Activated CD4-positive, alpha-beta T cell treated with anti-CD3 and anti-CD28 coated beads, Interleukin-2, amount 50 U/mL, for 48 hours (primary cell): ENCODE measurements at regions not wholly inside any gene's neighbourhood (a gene's known extent, or its start where the extent isn't known, plus 50 kb on each side); places are given as distances from the start of the nearest gene placed in this dataset.
A peak's percentile ranks its signal among the peaks of the same experiment; 100 is the strongest.

ENCODE experiments used
- DNase-seq, 2 experiments: peaks; one replicate each; pipeline ENCODE4 v3.0.0-alpha.2; 2020

DNA sequence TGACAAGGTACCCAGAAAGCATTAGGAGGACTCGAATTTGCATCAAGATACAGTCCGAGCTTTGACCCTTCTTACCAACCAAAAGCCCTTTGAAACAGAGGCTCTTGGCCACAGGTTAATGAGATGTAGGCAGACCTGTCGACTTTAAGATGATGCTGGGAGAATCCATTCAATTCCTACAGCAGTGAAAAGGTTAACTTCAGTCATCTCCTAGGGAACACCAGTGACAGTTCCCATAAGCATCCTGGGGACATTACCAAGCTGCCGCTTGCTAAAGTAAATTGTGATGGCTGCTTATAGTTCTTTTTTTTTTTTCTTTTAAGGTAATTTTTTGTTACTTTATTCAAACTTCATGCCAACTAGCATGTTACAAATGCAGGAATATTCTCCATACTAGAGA, 379.3 kb downstream of the SOX11 start:
- no peak for DNase-seq

DNA sequence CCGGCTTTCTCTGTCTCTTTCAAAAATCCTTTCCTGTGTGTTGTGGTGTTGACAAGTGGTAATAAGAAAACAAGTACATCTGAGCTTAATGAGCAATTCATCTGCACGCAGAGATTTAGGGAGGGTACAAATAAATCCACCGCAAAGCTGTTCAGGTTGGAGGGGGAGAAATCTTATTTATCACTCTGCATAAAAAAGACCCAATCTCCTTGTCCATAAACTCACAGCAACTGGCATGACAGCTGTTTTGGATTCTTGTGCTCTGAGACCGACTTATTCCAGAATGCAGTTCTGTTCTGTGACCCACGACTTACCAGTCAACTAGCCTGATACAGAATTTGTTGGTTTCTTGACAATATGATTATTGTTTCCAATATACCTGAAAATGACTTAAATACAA, 380.1 kb downstream of the SOX11 start:
- DNase-seq = no peak

DNA sequence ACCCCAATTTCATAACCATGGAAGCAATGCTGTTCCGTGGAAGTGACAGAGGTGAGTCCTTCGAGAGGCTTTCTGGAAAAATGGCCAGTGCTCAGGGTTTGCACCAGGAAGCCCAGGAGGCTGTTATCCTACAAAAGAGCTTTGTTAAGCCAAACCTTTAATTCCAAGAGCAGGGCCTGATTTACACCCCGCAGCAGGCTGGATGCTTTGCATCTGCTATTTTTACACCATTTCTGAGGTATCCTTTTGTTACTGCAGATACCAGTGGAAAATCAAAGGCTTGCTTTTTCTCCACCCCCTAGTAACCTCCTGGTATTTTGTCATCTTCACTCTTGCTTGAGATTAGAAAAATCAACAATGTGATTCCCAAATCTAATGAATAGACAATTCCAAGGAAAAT, 380.6 kb downstream of the SOX11 start:
- no peak for DNase-seq

DNA sequence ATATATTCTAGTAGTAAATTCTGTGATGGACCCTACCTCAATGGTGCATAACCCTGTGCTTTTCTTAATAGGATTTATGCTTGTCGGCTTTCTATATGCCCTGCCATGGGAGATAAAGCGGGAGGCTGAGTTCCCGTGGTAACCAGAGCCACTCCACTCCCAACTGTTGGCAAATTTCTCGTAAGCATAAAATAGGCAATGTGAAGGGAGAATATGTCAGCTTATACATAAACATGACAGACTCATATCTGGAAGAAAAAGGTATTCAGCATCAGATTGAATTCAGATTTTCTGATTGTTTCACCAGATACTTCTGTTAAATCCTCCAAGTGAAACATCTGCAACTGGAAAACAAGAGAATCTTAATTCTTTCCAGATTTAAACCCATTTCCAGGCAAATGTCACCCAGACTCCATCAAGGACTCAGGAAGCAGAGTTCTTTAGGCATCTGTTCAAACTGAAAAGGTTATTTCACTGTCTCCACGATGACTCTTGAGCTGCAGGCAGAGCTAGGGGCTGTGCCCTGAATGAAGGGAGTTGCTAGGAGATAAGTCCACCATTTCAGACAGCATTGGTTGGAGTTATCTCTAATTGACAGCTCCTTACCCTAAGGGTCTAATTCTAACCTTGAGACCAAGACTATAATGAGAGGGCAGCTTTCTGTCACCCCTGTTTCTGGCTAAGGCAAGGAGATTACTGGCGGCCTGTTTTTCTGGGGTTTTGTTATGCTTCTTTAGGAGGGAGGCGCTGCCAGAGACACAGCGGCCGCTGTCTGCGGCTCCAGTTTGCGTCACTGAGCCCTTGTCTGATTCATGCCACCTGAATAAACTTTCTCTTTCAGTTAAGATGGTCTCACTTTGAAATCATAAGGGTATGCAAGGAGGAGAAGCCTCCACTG, 381.3 kb downstream of the SOX11 start:
- DNase-seq = no peak

DNA sequence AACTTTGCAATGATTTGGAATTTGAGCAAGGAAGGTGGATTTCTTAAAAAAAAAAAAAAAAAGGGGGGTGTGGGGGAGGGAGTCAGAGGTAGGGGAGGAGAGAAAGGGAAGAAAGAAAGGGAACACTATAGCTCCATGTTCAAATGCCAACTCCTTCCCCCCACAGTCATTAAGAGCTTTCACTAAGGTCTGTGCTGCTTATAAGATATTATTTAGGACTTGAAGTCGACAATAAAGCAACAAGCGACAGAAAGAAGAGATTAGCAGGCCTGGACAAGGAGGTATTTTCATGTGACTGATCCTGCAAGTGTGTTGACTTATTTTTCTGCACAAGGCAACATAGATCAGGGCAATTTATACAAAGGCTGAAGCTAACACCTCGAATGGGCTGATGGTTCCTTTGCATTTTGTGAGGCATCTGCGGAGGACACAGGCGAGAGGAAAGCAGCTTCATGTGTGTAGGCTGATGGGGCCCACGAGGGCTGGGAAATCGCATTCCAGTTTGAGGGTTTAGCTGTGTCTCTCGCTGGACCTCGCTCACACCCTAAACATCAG, 382.0 kb downstream of the SOX11 start:
- no peak for DNase-seq

DNA sequence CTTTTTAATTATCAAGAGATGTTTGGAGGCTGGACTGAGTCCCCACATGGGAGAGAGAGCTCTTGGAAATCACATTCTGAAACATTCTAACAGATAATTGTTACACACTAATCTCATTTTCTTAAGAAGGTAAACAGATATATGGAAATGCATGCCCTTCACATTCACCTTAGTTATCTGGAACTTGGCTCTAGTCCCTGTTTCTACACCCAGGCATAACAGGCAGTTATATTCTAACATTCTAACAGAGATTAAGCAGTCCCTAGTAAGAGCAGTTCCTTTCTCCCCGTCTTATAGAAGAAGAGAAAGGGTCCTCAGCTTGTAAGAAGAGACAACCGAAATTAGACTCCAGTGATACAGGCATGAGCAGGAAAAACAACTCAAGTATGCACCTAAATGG, 385.4 kb downstream of the SOX11 start:
- no peak for DNase-seq

DNA sequence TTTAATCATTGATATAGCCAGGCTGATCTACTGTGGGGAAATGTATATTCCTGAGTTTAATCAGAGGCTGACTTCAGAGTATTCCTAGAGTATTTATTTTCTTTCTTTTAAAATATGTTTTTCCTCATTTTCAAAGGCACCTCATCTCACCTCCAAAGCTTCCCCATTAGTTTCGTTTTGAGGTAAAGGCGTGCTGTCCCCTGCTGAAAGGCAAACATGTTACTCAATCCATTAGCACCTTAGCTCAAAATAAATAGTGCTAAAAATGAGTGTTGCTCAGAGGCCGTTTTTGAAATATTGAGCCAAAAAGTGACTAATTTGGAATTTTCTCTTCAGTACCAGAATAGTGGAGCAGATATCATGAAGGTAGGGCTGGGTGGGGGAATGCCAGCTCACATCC, 386.2 kb downstream of the SOX11 start:
- no peak for DNase-seq

DNA sequence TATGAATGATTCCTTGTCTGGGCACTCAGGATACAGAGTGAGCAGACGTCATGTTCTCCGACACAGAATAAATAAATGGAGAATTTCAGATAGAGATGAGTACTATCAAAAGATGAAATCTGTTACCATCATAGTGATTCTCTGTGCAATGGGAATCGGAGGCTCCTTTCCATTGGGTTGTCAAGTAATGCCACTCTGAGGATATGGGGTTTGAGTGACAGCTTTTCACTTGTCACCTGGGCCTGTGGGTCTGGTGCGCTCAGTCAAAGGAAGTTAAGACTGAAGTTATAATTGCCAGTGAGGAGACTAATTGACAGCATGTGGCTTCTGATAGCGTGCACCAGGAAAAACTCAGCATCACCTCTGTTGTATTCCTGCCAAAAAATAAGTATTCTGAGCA, 387.2 kb downstream of the SOX11 start:
- no peak for DNase-seq

DNA sequence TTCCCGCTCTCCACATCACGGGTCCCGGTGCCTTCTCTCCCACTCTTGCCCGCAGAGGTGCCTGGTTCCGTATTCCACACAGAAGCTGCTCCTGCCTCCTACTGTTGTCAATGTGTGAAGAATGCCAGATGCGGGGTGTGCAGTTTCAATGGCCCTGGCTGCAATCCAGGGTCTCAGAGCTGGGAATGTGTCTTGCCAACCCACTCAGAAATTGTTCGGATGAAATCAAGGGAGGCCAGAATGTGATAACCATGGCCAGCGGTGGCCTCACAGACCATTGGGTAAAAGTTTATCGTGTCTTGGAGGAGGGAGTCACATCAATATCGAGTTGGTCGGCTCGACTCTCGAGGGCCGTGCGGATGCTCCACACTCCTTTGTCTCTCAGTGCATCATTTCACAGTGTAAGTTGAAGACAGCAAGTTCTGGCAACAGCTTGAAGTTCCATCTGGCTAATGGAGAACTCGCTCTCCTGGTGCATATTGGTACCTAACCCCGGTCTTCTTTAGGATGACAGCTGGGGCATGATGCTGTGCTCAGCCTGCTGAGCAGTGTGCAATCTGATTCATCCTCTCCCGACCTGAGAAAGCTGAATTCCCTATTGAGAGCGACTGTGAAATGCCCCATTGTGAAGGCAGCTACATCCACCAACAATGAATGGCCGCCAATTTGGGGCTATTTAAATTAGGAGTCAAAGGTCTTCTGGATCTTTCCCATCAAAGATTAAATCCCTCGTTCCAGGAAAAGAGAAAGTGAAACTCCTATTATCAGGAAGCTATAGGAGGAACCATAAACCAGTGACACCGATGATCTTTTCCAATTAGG, 389.0 kb downstream of the SOX11 start:
- no peak for DNase-seq

DNA sequence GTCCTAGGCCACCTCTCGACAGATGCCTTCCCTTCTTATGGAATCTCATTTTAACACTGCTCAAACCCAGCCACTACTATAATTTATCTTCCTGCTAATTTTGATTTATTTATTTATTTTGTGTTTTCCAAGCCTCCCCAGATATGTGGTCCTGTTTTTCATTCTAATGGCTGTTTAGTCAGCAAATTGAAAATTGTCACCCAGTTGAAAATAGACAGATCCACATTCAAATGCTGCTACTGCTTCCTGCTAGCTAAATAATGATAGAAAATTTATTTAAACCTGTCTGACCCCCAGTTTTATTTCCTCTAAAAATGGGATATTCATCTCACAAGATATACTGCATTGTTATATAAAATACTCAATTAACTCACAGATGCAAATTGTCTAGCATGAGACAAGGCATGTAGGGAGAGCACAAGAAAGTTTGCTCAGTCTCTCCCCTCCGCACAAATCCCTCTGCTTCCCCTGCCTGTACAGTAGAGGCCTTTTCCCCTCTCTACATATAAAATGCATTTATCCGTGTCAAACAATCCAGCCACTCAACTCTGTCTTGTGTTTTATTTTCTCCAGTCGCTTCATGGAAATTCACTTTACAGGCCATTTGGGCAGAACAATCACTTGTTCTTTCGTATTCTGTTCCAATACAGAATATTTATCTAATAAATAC, 389.9 kb downstream of the SOX11 start:
- no peak for DNase-seq

DNA sequence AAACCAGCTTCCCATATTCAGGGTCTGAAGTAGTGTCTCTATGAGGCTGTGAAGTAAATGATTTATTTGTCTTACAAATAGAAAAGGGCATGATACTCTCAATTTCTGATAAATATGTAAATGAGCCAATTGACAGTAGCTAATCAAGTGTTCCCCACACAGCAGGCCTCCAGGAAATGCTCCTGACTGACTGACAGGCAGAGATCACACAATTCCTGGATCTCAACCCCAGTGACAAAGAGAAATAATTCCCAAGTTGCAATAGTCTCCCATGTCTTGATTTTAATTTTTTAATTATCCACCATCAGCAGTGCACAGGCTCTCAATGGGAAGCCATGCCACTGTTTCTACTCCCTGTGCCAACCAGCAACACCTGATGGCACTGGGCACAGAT, 390.4 kb downstream of the SOX11 start:
- DNase-seq = no peak

DNA sequence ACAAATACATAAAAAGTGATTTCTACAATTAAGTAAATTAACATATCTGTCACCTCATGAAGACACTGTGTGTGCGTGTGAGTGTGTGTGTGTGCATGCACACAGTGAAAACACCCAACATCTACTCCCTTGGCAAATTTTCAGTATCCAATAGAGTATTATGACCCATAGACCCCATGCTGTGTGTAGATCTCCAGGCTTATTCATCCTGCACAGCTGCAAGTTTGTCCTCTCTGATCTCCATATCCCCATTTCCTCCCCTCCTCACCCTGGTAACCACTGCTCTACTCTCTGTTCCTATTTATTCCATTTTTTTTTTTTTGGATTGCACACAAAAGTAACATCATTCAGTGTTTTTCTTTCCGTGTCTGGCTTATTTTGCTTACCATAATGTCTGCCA, 391.0 kb downstream of the SOX11 start:
- DNase-seq = no peak

DNA sequence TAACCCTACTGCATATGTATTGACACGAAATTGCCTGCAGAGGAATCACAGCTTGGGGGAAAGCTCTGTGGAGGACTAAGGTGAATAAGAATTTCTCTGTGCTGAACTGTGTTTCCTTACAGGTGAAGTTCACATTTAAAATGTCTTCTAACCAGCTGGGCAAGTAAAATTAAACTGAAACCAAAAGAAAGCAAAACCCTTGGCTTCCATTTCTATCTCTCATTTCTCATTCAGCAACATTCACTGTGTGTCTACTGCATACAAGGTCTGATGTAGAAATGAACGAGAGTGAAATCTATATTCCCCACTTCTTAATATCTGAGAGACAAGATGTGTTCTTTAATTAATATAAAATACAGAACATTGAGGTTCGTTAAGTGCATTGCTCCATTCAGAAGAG, 397.3 kb downstream of the SOX11 start:
- DNase-seq = no peak

DNA sequence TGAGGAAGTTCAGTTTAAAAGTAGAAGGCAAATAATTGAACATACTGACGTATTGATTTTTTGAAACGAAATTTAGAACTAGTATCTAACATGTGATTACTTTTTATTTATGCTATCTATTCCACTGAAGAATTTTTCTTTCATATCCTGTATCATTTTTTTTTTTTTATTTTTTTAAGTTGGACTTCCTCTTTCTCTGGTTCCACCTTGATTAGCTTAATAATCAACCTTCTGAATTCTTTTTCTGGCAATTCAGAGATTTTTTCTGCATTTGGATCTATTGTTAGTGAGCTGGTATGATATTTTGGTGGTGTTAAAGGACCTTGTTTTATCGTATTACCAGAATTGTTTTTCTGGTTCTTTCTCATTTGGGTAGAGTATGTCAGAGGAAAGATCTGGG, 411.2 kb downstream of the SOX11 start:
- no peak for DNase-seq

DNA sequence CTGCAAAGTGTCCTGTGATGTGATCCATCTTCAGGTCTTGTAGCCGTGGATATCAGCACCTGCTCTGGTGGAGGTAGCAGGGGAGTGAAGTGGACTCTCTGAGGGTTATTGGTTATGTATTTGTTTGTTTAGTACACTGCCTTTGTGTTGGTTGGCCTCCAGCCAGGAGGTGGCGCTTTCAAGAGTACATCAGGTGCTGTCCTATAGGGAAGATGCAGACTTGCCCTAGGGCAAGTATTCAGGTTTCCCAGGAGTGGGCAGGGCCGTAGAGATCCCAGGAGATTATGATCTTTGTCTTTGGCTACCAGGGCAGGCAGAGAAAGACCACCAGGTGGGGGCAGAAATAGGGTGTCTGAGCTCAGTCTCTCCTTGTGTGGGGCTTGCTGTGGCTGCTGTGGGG, 411.8 kb downstream of the SOX11 start:
- DNase-seq = peak in 1 of 2 experiments; percentile 3

DNA sequence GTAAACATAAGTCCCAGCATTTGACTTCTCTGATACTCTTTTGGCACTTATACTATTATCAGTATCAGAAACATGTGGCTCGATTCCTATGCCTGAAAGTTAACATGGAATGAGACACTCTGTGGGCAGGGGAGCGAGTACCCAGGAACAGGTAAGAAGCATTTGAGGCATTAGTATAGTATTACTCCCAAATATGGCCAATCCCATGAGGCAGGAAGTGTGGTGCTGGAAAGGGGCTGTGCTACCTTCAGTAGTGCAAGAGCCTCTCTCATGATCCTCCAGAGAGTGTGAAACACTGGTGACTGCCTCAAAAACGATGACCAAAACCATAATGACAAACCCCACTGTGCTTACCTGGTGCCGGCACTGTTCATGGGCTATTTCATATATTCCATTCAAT, 415.1 kb downstream of the SOX11 start:
- no peak for DNase-seq

DNA sequence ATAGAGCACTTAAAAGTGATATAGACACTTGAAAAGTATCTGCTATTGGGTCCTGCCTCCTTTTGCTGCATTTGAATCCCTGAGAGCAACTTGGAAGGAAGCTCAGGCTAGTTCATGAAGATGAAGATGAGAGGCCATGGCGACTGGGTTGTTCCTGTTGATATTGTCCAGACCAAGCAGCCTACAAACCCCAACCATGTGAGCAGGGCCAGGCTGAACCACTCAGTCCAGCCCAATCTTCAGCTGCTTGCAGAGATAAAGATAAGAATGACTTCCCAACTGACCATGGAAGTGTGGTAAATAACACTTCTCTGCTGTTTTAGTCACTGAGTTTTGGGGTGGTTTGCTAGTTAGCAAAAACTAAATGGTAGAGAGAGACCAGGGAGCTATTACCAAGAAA, 417.6 kb downstream of the SOX11 start:
- no peak for DNase-seq

DNA sequence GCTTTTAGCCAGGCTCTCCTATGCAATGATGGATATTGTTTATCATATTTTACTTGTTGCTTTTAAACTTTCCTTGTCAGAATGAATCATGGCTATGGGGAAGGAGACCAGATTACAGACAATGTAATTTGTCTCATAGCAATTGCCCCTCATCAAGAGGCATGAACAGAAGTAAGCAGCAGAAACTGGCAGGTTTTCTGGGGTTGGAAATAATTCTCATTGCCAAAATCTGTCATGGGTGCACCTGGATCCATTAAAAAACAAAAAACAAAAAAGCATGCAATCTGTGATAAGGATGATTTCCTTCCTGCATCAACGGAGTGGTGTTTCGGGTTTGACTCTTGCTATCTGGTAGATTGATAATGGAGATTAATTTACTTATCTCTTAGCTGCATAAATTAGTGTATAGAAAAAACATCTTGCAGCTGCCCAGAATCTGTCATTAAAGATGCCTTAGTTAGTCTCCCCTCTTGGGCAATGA, 419.6 kb downstream of the SOX11 start:
- no peak for DNase-seq

DNA sequence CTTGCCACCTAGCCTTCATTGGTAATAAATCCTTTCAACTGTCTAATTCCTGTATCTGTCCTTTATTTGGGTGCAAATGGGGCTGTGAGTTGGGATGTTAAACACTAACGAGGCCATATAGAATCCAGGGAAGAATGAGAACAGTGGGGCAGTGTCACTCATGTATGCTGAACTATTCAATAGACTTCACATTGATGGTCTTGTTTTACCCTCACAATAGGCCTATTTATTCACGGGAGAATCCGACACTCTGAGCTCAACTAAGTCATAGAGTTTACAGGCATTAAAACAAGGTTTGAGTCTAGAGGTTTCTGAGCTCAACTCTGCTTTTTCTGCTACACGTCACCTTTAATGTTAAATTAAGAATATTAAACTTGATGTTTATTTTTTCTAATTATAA, 421.6 kb downstream of the SOX11 start:
- DNase-seq = no peak

DNA sequence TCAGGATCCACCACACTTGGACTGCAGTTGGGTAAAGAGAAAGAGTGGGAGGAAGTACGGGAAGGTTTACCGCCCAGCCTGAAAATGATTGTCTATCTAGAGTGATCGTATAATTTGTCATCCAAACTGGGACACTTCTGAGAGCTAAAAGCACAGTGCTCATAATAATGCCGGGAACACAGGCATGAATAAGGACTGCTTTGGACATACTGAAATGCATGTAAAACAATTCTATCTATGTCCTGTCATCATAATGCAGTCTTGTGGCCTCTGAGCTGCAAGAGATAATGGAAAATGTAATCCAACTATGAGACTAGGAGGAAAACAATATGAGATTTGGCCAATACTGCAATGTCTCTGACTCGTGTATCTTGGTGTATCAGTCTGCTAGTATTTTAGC, 435.5 kb downstream of the SOX11 start:
- no peak for DNase-seq

DNA sequence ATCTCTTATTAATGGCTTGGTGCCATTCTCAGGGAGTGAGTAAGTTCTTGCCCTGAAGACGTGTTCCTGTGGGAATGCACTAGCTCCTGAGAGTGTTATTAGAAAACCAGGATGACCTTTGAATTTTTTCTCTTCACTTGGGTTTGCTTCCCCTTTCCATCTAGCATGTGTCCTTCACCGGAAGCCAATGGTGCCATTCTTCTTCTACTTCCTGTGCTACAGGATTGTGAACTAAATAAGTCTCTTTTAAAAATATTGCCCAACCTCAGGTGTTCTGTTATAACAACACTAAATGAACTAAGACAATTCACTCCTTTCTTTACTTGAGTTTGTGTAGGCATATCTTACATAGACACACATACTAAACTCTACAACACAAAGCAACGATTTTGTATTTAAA, 447.0 kb downstream of the SOX11 start:
- DNase-seq = no peak

DNA sequence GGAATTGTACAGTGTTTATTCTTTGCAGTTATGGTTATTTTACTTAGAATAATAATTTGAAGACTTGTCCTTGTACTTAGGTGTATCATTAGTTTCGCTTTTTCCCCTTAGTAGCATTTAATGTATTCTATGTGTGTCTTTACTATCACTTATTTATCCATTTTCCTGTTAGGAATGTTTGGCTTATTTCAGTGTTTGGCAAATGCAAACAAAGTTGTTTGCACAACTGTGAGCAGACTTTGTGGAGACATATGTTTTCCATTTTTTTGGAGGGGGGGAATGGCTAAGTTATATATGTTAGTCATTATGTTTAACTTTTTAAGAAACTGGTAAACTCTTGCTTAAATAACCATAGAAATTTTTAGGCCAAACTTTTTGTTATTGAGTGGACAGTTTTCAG, 447.7 kb downstream of the SOX11 start:
- DNase-seq = no peak

DNA sequence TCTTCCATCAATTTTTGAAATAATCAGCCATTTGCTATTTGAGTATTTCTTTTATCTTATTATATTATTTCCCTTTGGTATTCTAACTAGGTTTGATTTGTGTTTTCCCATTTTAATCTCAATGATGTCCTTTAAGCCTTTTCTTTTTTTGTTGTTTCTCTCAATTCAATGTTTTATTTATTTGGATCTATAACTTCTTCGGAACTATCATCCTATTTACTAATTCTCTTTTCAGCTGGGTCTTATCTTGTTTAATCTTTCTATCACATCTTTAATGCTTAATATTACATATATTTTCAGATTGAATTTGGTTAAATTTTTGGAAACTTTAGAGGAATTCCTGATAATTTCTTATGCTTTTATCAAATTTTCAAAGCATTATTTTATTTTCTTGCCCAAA, 448.3 kb downstream of the SOX11 start:
- DNase-seq = no peak
